ENCODE measurements at regions not wholly inside any gene's neighbourhood (a gene's known extent, or its start where the extent isn't known, plus 50 kb on each side); places are given as distances from the start of the nearest gene placed in this dataset.

GRCh38 chr10:10311966-10312365, 705.7 kb upstream of the CELF2 start:
- no peak for TF ChIP-seq CTCF (IDR thresholded peaks at IDR 0.05; ENCODE audit: low read length)
- TF ChIP-seq EZH2 (IDR thresholded peaks at IDR 0.05; ENCODE audit: borderline replicate concordance, low read length) = no peak
